MM.1S (cell line): ENCODE measurements at regions not wholly inside any gene's neighbourhood (a gene's known extent, or its start where the extent isn't known, plus 50 kb on each side); places are given as distances from the start of the nearest gene placed in this dataset.

Experiments
- DNase-seq: peaks from one replicate; pipeline ENCODE4 v3.0.0-alpha.2; 2015
- H2AFZ ChIP-seq: fragments of 300-600 bp; sonication (generic); 2 replicates; pipeline ENCODE4 v1.6.0; 2016; ENCODE audit warnings: antibody characterized with exemption, low read length
- H3F3A ChIP-seq: fragments of 300-600 bp; sonication (generic); 2 replicates; pipeline ENCODE4 v1.6.1; 2016; ENCODE audit warnings: mild to moderate bottlenecking, antibody characterized with exemption, low read length, moderate library complexity, mixed read lengths; ENCODE audit not compliant: insufficient read depth
- H3K27ac ChIP-seq: fragments of 300-600 bp; sonication (generic); 2 replicates; pipeline ENCODE4 v1.5.1; 2016; ENCODE audit warnings: mild to moderate bottlenecking, low read length
- H3K27me3 ChIP-seq: fragments of 300-600 bp; sonication (generic); replicated peaks from 2 replicates; pipeline ENCODE4 v1.6.0; 2016; ENCODE audit warnings: low read length; ENCODE audit not compliant: insufficient read depth
- H3K36me3 ChIP-seq: fragments of 300-600 bp; sonication (generic); replicated peaks from 2 replicates; pipeline ENCODE4 v1.6.1; 2016; ENCODE audit warnings: mild to moderate bottlenecking, low read length, mixed read lengths; ENCODE audit not compliant: insufficient read depth
- H3K4me1 ChIP-seq: fragments of 300-600 bp; sonication (generic); 2 replicates; pipeline ENCODE4 v1.6.1; 2016; ENCODE audit warnings: low read length, mixed read lengths
- H3K4me2 ChIP-seq: fragments of 300-600 bp; sonication (generic); 2 replicates; pipeline ENCODE4 v1.6.0; 2016; ENCODE audit warnings: low read depth, low read length
- H3K4me3 ChIP-seq: fragments of 300-600 bp; sonication (generic); 2 replicates; pipeline ENCODE4 v1.5.1; 2016; ENCODE audit warnings: low read length, mixed read lengths
- H3K79me2 ChIP-seq: fragments of 300-600 bp; sonication (generic); 2 replicates; pipeline ENCODE4 v1.6.1; 2016; ENCODE audit warnings: mixed run types, low read length, mixed read lengths
- H3K9ac ChIP-seq: fragments of 300-600 bp; sonication (generic); 2 replicates; pipeline ENCODE4 v1.6.1; 2016; ENCODE audit warnings: low read length, mixed read lengths
- H3K9me2 ChIP-seq: fragments of 300-600 bp; sonication (generic); replicated peaks from 2 replicates; pipeline ENCODE4 v1.6.1; 2016; ENCODE audit warnings: mild to moderate bottlenecking, low read length, mixed read lengths; ENCODE audit not compliant: insufficient read depth
- H3K9me3 ChIP-seq: fragments of 300-600 bp; sonication (generic); replicated peaks from 2 replicates; pipeline ENCODE4 v1.6.1; 2016; ENCODE audit warnings: mild to moderate bottlenecking, low read length, mixed read lengths; ENCODE audit not compliant: insufficient read depth
- H4K20me1 ChIP-seq: fragments of 300-600 bp; sonication (generic); 2 replicates; pipeline ENCODE4 v1.6.1; 2016; ENCODE audit warnings: mild to moderate bottlenecking, low read length, moderate library complexity, mixed read lengths; ENCODE audit not compliant: insufficient read depth
- CTCF ChIP-seq: fragments of 300-600 bp; sonication (generic); IDR thresholded peaks from 2 replicates; pipeline ENCODE4 v1.5.1; 2016; ENCODE audit warnings: antibody characterized with exemption, low read length, mixed read lengths
- EZH2 ChIP-seq: fragments of 300-600 bp; sonication (generic); optimal IDR thresholded peaks from 2 replicates; pipeline ENCODE3; 2017; ENCODE audit warnings: low read depth, mild to moderate bottlenecking, antibody characterized with exemption, low read length, mixed read lengths
- EZH2phosphoT487 ChIP-seq: fragments of 300-600 bp; sonication (generic); IDR thresholded peaks from 2 replicates; pipeline ENCODE4 v1.6.1; 2018; ENCODE audit warnings: antibody characterized with exemption, low read length

- TF ChIP-seq EZH2phosphoT487 (no peak), EZH2 (no peak), CTCF (no peak)
- Histone ChIP-seq H3K4me1 (no peaks in the 10 kb centered on the region), H3K4me3 (no peak overlapping the region), H2AFZ (no peak overlapping the region), H3K9ac (no peak overlapping the region), H3K4me2 (no peak overlapping the region), H4K20me1 (no peaks in the 10 kb centered on the region), H3K9me3 (no peaks in the 10 kb centered on the region), H3K79me2 (no peaks in the 10 kb centered on the region), H3K9me2 (no peaks in the 10 kb centered on the region), H3K36me3 (no peaks in the 10 kb centered on the region), H3K27ac (no peak overlapping the region), H3K27me3 (no peaks in the 10 kb centered on the region), H3F3A (no peaks in the 10 kb centered on the region)
- DNase-seq, result no peak
Observed at GRCh38 chr13:106230450-106230849, 305.0 kb downstream of the EFNB2 start.

GRCh38 chr13:106225126-106225525, 310.3 kb downstream of the EFNB2 start:
- Histone ChIP-seq H3K4me2 (no peak overlapping the region), H2AFZ (no peak overlapping the region), H3K36me3 (no peaks in the 10 kb centered on the region), H3F3A (no peaks in the 10 kb centered on the region), H3K9me2 (no peaks in the 10 kb centered on the region), H3K9me3 (no peaks in the 10 kb centered on the region), H3K27ac (no peak overlapping the region), H3K4me3 (no peak overlapping the region), H3K27me3 (no peaks in the 10 kb centered on the region), H4K20me1 (no peaks in the 10 kb centered on the region), H3K9ac (no peak overlapping the region), H3K79me2 (no peaks in the 10 kb centered on the region), H3K4me1 (no peaks in the 10 kb centered on the region)
- DNase-seq, result no peak
- TF ChIP-seq EZH2 (no peak), CTCF (no peak), EZH2phosphoT487 (no peak)

- no peaks in the 10 kb centered on the region for H3K9me2 ChIP-seq
- H3K27me3 ChIP-seq, result no peaks in the 10 kb centered on the region
- H3K9me3 ChIP-seq, result no peaks in the 10 kb centered on the region
- no peaks in the 10 kb centered on the region for H3K36me3 ChIP-seq
- H3F3A ChIP-seq, result no peaks in the 10 kb centered on the region
- H4K20me1 ChIP-seq, result no peaks in the 10 kb centered on the region
- H3K27ac ChIP-seq, result no peak overlapping the region
- no peaks in the 10 kb centered on the region for H3K79me2 ChIP-seq
- H3K4me2 ChIP-seq, result no peak overlapping the region
- H2AFZ ChIP-seq, result no peak overlapping the region
- H3K4me1 ChIP-seq, result no peaks in the 10 kb centered on the region
- no peak for DNase-seq
- H3K9ac ChIP-seq, result no peak overlapping the region
- TF ChIP-seq EZH2, result no peak
- TF ChIP-seq CTCF, result no peak
- no peak for TF ChIP-seq EZH2phosphoT487
- H3K4me3 ChIP-seq, result no peak overlapping the region
Observed at GRCh38 chr13:106220211-106220610, 315.3 kb downstream of the EFNB2 start.
